ENCODE measurements at regions not wholly inside any gene's neighbourhood (a gene's known extent, or its start where the extent isn't known, plus 50 kb on each side); places are given as distances from the start of the nearest gene placed in this dataset.

GRCh38 chr2:120658042-120658769 lies 77.5 kb upstream of the GLI2 start:
- no peaks in the 10 kb centered on the region for H3K9me3 ChIP-seq
- DNase-seq (no peak), ATAC-seq (no peak)
- no peaks in the 10 kb centered on the region for H3K36me3 ChIP-seq
- no peak overlapping the region for H3K4me3 ChIP-seq
- peaks cover 0 to 35% (median 9%) of the 10 kb centered on the region in 12 donors for H3K4me1 ChIP-seq
- intact Hi-C loops (cut with DNase I): no loop called here
- no peak overlapping the region for H3K27ac ChIP-seq
- TF ChIP-seq POLR2A (IDR thresholded peaks at IDR 0.05): no peak
- no peak for TF ChIP-seq CTCF (IDR thresholded peaks at IDR 0.05)
- 80 to 87% (median 85%) methylated on average over 7 of the region's 7 CpGs for WGBS, 4 donors
- H3K27me3 ChIP-seq: peaks cover 0 to 18% (median 7%) of the 10 kb centered on the region in 9 donors

- H3K27me3 ChIP-seq: peaks cover 0 to 14% (median 7%) of the 10 kb centered on the region in 9 donors
- intact Hi-C loops (cut with DNase I): no loop called here
- no peak overlapping the region for H3K27ac ChIP-seq
- H3K36me3 ChIP-seq: no peaks in the 10 kb centered on the region
- no peak for TF ChIP-seq POLR2A (IDR thresholded peaks at IDR 0.05)
- TF ChIP-seq CTCF (IDR thresholded peaks at IDR 0.05): no peak
- ATAC-seq (no peak), DNase-seq (no peak)
- H3K4me3 ChIP-seq: no peak overlapping the region
- no peaks in the 10 kb centered on the region for H3K9me3 ChIP-seq
- 66 to 85% (median 71%) methylated on average over 2 of the region's 2 CpGs for WGBS, 4 donors
- peaks cover 0 to 35% (median 9%) of the 10 kb centered on the region in 12 donors for H3K4me1 ChIP-seq
Measured at GRCh38 chr2:120658770-120659158, 76.9 kb upstream of the GLI2 start.

GRCh38 chr2:120659275-120659977 lies 76.2 kb upstream of the GLI2 start:
- DNase-seq: no peak
- H3K27ac ChIP-seq: peak overlapping the region in 1 of 12 donors; percentile 25
- H3K9me3 ChIP-seq: peaks cover 0 to 2% (median 0%) of the 10 kb centered on the region in 12 donors
- H3K4me3 ChIP-seq: no peak overlapping the region
- peaks cover 0 to 12% (median 4%) of the 10 kb centered on the region in 9 donors for H3K27me3 ChIP-seq
- H3K36me3 ChIP-seq: no peaks in the 10 kb centered on the region
- 80 to 87% (median 82%) methylated on average over 10 of the region's 10 CpGs for WGBS, 4 donors
- TF ChIP-seq CTCF (IDR thresholded peaks at IDR 0.05): no peak
- no peak for TF ChIP-seq POLR2A (IDR thresholded peaks at IDR 0.05)
- ATAC-seq: peak in 3 of 4 donors; percentile 16 to 50 (median 21)
- H3K4me1 ChIP-seq: peaks cover 0 to 31% (median 9%) of the 10 kb centered on the region in 12 donors
- intact Hi-C loops (cut with DNase I): no loop called here

- Histone ChIP-seq H3K4me1 (peaks cover 0 to 26% (median 8%) of the 10 kb centered on the region in 12 donors), H3K36me3 (no peaks in the 10 kb centered on the region), H3K27me3 (peaks cover 0 to 5% (median 0%) of the 10 kb centered on the region in 9 donors), H3K9me3 (peaks cover 0 to 9% (median 0%) of the 10 kb centered on the region in 12 donors), H3K27ac (peak overlapping the region in 1 of 12 donors; percentile 25), H3K4me3 (no peak overlapping the region)
- TF ChIP-seq CTCF (IDR thresholded peaks at IDR 0.05) (no peak), POLR2A (IDR thresholded peaks at IDR 0.05) (no peak)
- ATAC-seq (no peak), DNase-seq (no peak)
- 90 to 94% (median 91%) methylated on average over 8 of the region's 8 CpGs for WGBS, 4 donors
- intact Hi-C loops (cut with DNase I): no loop called here
Measured at GRCh38 chr2:120660056-120660694, 75.5 kb upstream of the GLI2 start.

All from heart left ventricle (tissue), 16 donors.